ENCODE measurements at regions not wholly inside any gene's neighbourhood (a gene's known extent, or its start where the extent isn't known, plus 50 kb on each side); places are given as distances from the start of the nearest gene placed in this dataset.

- intact Hi-C loops (cut with micrococcal nuclease; ENCODE audit: unreplicated experiment): loop anchor here (10.0 kb wide), 1 partner anchor 439 kb away; no protein-coding TSS in a partner anchor
- CTCF ChIA-PET: no interaction called here
Measured at GRCh38 chrX:4675686-4676300, 962.3 kb upstream of the PRKX start.

GRCh38 chrX:4674028-4674782, 960.8 kb upstream of the PRKX start:
- no peak overlapping the region for H3K4me3 Mint-ChIP-seq (ENCODE audit: low read depth, unreplicated experiment)
- intact Hi-C loops (cut with micrococcal nuclease; ENCODE audit: unreplicated experiment): loop anchor here (5.0 to 10.0 kb wide), 3 partner anchors 33 to 712 kb away; no protein-coding TSS in a partner anchor
- TF ChIP-seq CTCF (IDR thresholded peaks at IDR 0.05; ENCODE audit: unreplicated experiment): no peak
- H3K4me1 Mint-ChIP-seq (ENCODE audit: low read depth, unreplicated experiment): peaks cover 11% of the 10 kb centered on the region
- H3K27me3 Mint-ChIP-seq (ENCODE audit: unreplicated experiment): no peaks in the 10 kb centered on the region
- BruUV-seq (replicated peaks): no TSS peak
- no peak overlapping the region for H3K27ac Mint-ChIP-seq (ENCODE audit: unreplicated experiment)
- H3K36me3 Mint-ChIP-seq (ENCODE audit: insufficient read depth, unreplicated experiment): no peaks in the 10 kb centered on the region
- CTCF ChIA-PET: interaction anchor here (0.6 kb wide), 1 partner anchor 124 kb away, joined by 3 read pairs; no protein-coding TSS in a partner anchor
- peak; percentile 38 for DNase-seq
- no peaks in the 10 kb centered on the region for H3K9me3 Mint-ChIP-seq (ENCODE audit: low read depth, unreplicated experiment)

More at GRCh38 chrX:4675686-4676300, 962.3 kb upstream of the PRKX start:
- no peak for TF ChIP-seq CTCF (IDR thresholded peaks at IDR 0.05; ENCODE audit: unreplicated experiment)
- no peak for DNase-seq
- Mint-ChIP-seq H3K27ac (ENCODE audit: unreplicated experiment) (no peak overlapping the region), H3K4me3 (ENCODE audit: low read depth, unreplicated experiment) (no peak overlapping the region), H3K4me1 (ENCODE audit: low read depth, unreplicated experiment) (peaks cover 9% of the 10 kb centered on the region), H3K27me3 (ENCODE audit: unreplicated experiment) (no peaks in the 10 kb centered on the region), H3K36me3 (ENCODE audit: insufficient read depth, unreplicated experiment) (no peaks in the 10 kb centered on the region), H3K9me3 (ENCODE audit: low read depth, unreplicated experiment) (no peaks in the 10 kb centered on the region)
- no TSS peak for BruUV-seq (replicated peaks)

GRCh38 chrX:4671344-4671743, 957.9 kb upstream of the PRKX start:
- Mint-ChIP-seq H3K4me3 (ENCODE audit: low read depth, unreplicated experiment) (no peak overlapping the region), H3K27ac (ENCODE audit: unreplicated experiment) (no peak overlapping the region), H3K9me3 (ENCODE audit: low read depth, unreplicated experiment) (no peaks in the 10 kb centered on the region), H3K27me3 (ENCODE audit: unreplicated experiment) (no peaks in the 10 kb centered on the region), H3K36me3 (ENCODE audit: insufficient read depth, unreplicated experiment) (peaks cover 3% of the 10 kb centered on the region), H3K4me1 (ENCODE audit: low read depth, unreplicated experiment) (peaks cover 17% of the 10 kb centered on the region)
- BruUV-seq (replicated peaks): no TSS peak
- DNase-seq: no peak
- no peak for TF ChIP-seq CTCF (IDR thresholded peaks at IDR 0.05; ENCODE audit: unreplicated experiment)
- intact Hi-C loops (cut with micrococcal nuclease; ENCODE audit: unreplicated experiment): loop anchor here (5.0 to 10.0 kb wide), 3 partner anchors 36 to 709 kb away; no protein-coding TSS in a partner anchor
- CTCF ChIA-PET: no interaction called here

DNA sequence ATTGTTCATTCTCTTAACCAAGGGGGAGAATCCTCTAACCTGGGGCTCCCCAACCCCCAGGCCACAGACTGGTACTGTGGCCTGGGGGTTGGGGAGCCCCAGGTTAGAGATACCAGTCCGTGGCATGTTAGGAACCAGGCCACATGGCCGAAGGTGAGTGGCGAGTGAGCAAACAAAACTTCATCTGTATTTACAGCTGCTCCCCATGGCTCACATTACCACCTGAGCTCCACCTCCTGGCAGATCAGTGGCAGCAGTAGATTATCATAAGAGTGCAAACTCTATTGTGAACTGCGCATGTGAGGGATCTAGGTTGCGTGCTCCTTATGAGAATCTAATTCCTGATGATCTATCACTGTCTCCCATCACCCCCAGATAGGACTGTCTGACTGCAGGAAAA, 957.2 kb upstream of the PRKX start:
- Mint-ChIP-seq H3K36me3 (ENCODE audit: insufficient read depth, unreplicated experiment) (peaks cover 3% of the 10 kb centered on the region), H3K27ac (ENCODE audit: unreplicated experiment) (no peak overlapping the region), H3K4me3 (ENCODE audit: low read depth, unreplicated experiment) (no peak overlapping the region), H3K9me3 (ENCODE audit: low read depth, unreplicated experiment) (no peaks in the 10 kb centered on the region), H3K4me1 (ENCODE audit: low read depth, unreplicated experiment) (peaks cover 17% of the 10 kb centered on the region), H3K27me3 (ENCODE audit: unreplicated experiment) (no peaks in the 10 kb centered on the region)
- CTCF ChIA-PET: interaction anchor here (0.5 to 1.6 kb wide), 4 partner anchors 14 to 708 kb away, joined by 3 read pairs; no protein-coding TSS in a partner anchor
- DNase-seq: peak; percentile 32
- intact Hi-C loops (cut with micrococcal nuclease; ENCODE audit: unreplicated experiment): loop anchor here (1.0 to 10.0 kb wide), 4 partner anchors 28 to 708 kb away; no protein-coding TSS in a partner anchor
- BruUV-seq (replicated peaks): no TSS peak
- no peak for TF ChIP-seq CTCF (IDR thresholded peaks at IDR 0.05; ENCODE audit: unreplicated experiment)

All from Calu3 (cell line).